SU-DHL-6 (cell line): ENCODE measurements at regions not wholly inside any gene's neighbourhood (a gene's known extent, or its start where the extent isn't known, plus 50 kb on each side); places are given as distances from the start of the nearest gene placed in this dataset.
"Not testable (repeated sequence)": the region's sequence is repeated elsewhere in the genome, so short reads cannot be mapped to it uniquely, and the experiment has no call there.

Source experiments
- H2AFZ ChIP-seq: fragments of 200-600 bp; sonication (generic); 2 replicates; pipeline ENCODE4 v1.6.1; 2014; ENCODE audit warnings: low read depth, mild to moderate bottlenecking, moderate library complexity, mixed read lengths, antibody characterized with exemption, low read length; ENCODE audit not compliant: severe bottlenecking
- H3F3A ChIP-seq: fragments of 200-600 bp; shearing (Covaris generic); 2 replicates; pipeline ENCODE4 v1.6.0; 2016; ENCODE audit warnings: antibody characterized with exemption, mild to moderate bottlenecking; ENCODE audit not compliant: insufficient read depth
- H3K27ac ChIP-seq: fragments of 200-600 bp; sonication (generic); 2 replicates; pipeline ENCODE4 v1.5.1; 2016; ENCODE audit warnings: low read depth, mild to moderate bottlenecking, low read length, moderate library complexity, mixed read lengths
- H3K27me3 ChIP-seq: fragments of 200-600 bp; sonication (generic), shearing (Covaris generic); 2 replicates; pipeline ENCODE4 v1.6.0; 2014; ENCODE audit warnings: mild to moderate bottlenecking, low read length
- H3K36me3 ChIP-seq: fragments of 200-600 bp; sonication (generic); 2 replicates; pipeline ENCODE4 v1.6.1; 2014; ENCODE audit warnings: mild to moderate bottlenecking, low read length, mixed read lengths
- H3K4me2 ChIP-seq: fragments of 300-600, 200-600 bp; shearing (Covaris generic), sonication (generic); 2 replicates; pipeline ENCODE4 v1.6.0; 2014; ENCODE audit warnings: low read length, low read depth, mild to moderate bottlenecking; ENCODE audit not compliant: poor library complexity, severe bottlenecking
- H3K4me3 ChIP-seq: fragments of 200-600 bp; sonication (generic); 2 replicates; pipeline ENCODE4 v1.5.1; 2014; ENCODE audit warnings: antibody characterized with exemption, low read length, mild to moderate bottlenecking, mixed read lengths; ENCODE audit not compliant: insufficient read depth, poor library complexity, severe bottlenecking
- H3K79me2 ChIP-seq: fragments of 200-600 bp; sonication (generic); 2 replicates; pipeline ENCODE4 v1.6.1; 2014; ENCODE audit warnings: mild to moderate bottlenecking, low read length, moderate library complexity; ENCODE audit not compliant: insufficient read depth
- H3K9ac ChIP-seq: fragments of 200-600 bp; sonication (generic); 2 replicates; pipeline ENCODE4 v1.7.0; 2014; ENCODE audit warnings: mild to moderate bottlenecking, low read length
- H3K9me2 ChIP-seq: fragments of 200-600 bp; sonication (generic); replicated peaks from 2 replicates; pipeline ENCODE4 v1.6.1; 2014; ENCODE audit warnings: low read length; ENCODE audit not compliant: insufficient read depth
- H3K9me3 ChIP-seq: fragments of 200-600 bp; sonication (generic); 2 replicates; pipeline ENCODE4 v1.6.1; 2014; ENCODE audit warnings: low read length, mixed read lengths; ENCODE audit not compliant: insufficient read depth
- H4K20me1 ChIP-seq: fragments of 200-600 bp; sonication (generic); 2 replicates; pipeline ENCODE4 v1.6.1; 2014; ENCODE audit warnings: low read depth, mild to moderate bottlenecking, antibody characterized with exemption, low read length, moderate library complexity, mixed read lengths
- CTCF ChIP-seq: fragments of 200-600 bp; sonication (generic); IDR thresholded peaks from one replicate; pipeline ENCODE4 v1.5.1; 2017; ENCODE audit warnings: antibody characterized with exemption, mild to moderate bottlenecking, low read length, moderate library complexity; ENCODE audit not compliant: insufficient read depth, poor library complexity, severe bottlenecking
- EZH2phosphoT487 ChIP-seq: fragments of 200-600 bp; sonication (generic), shearing (Covaris generic); conservative IDR thresholded peaks from 2 replicates; pipeline ENCODE4 v1.6.1; 2018; ENCODE audit warnings: mild to moderate bottlenecking, antibody characterized with exemption, low read length, moderate library complexity, mixed read lengths

DNA sequence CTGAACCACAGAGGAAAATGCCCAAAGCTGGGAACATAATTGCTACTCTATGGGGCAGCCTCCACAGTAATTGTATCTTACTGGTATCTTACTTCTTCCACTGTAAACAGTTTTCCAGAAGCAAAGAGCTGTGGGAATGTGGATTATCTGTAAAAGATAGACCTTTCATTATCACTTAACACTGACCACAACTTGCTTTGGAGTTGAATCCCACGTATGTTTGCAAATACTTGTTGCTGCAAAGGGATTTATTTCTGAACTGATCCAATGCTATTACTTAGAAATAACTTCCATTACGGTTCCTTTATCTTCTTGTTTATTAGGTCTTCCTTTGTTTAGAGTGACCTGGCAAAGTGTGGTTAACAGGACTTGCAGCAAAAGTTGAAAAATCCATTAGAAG lies 218.1 kb downstream of the KCTD12 start:
- H3F3A ChIP-seq: no peaks in the 10 kb centered on the region
- H3K9ac ChIP-seq: no peak overlapping the region
- no peak for TF ChIP-seq CTCF
- H3K36me3 ChIP-seq: no peaks in the 10 kb centered on the region
- H3K79me2 ChIP-seq: no peaks in the 10 kb centered on the region
- H3K4me2 ChIP-seq: no peak overlapping the region
- H2AFZ ChIP-seq: no peak overlapping the region
- H3K27ac ChIP-seq: no peak overlapping the region
- no peaks in the 10 kb centered on the region for H4K20me1 ChIP-seq
- H3K9me3 ChIP-seq: no peaks in the 10 kb centered on the region
- no peaks in the 10 kb centered on the region for H3K9me2 ChIP-seq
- no peak overlapping the region for H3K4me3 ChIP-seq
- H3K27me3 ChIP-seq: no peaks in the 10 kb centered on the region

GRCh38 chr13:76667551-76667950 lies 218.7 kb downstream of the KCTD12 start:
- no peak overlapping the region for H3K9ac ChIP-seq
- H3K4me3 ChIP-seq: no peak overlapping the region
- no peaks in the 10 kb centered on the region for H3K36me3 ChIP-seq
- H3K9me2 ChIP-seq: no peaks in the 10 kb centered on the region
- no peak overlapping the region for H3K27ac ChIP-seq
- H4K20me1 ChIP-seq: no peaks in the 10 kb centered on the region
- no peaks in the 10 kb centered on the region for H3K79me2 ChIP-seq
- H3F3A ChIP-seq: no peaks in the 10 kb centered on the region
- no peak overlapping the region for H3K4me2 ChIP-seq
- H2AFZ ChIP-seq: no peak overlapping the region
- no peaks in the 10 kb centered on the region for H3K9me3 ChIP-seq
- H3K27me3 ChIP-seq: no peaks in the 10 kb centered on the region
- TF ChIP-seq CTCF (no peak), EZH2phosphoT487 (no peak)

- H3K4me2 ChIP-seq: no peak overlapping the region
- TF ChIP-seq EZH2phosphoT487 (no peak), CTCF (no peak)
- no peak overlapping the region for H3K27ac ChIP-seq
- H3F3A ChIP-seq: no peaks in the 10 kb centered on the region
- no peaks in the 10 kb centered on the region for H4K20me1 ChIP-seq
- no peak overlapping the region for H3K9ac ChIP-seq
- H3K9me2 ChIP-seq: no peaks in the 10 kb centered on the region
- no peaks in the 10 kb centered on the region for H3K79me2 ChIP-seq
- no peak overlapping the region for H3K4me3 ChIP-seq
- H3K36me3 ChIP-seq: no peaks in the 10 kb centered on the region
- H3K27me3 ChIP-seq: no peaks in the 10 kb centered on the region
- H3K9me3 ChIP-seq: no peaks in the 10 kb centered on the region
- H2AFZ ChIP-seq: no peak overlapping the region
Measured at GRCh38 chr13:76663592-76664335, 222.4 kb downstream of the KCTD12 start.

- H4K20me1 ChIP-seq, H3K9me2 ChIP-seq, H3K9me3 ChIP-seq, H3K4me2 ChIP-seq, H3K9ac ChIP-seq, H3K27ac ChIP-seq, H3K79me2 ChIP-seq, H3F3A ChIP-seq, H3K27me3 ChIP-seq, H2AFZ ChIP-seq, H3K4me3 ChIP-seq, H3K36me3 ChIP-seq: not testable (repeated sequence)
Measured at GRCh38 chr13:76659074-76659473, 227.1 kb downstream of the KCTD12 start.
